NCI-H446 treated with DMSO at 0.1 percent for 48 hours (cell line): ENCODE measurements at regions not wholly inside any gene's neighbourhood (a gene's known extent, or its start where the extent isn't known, plus 50 kb on each side); places are given as distances from the start of the nearest gene placed in this dataset.
"Not testable (repeated sequence)": the region's sequence is repeated elsewhere in the genome, so short reads cannot be mapped to it uniquely, and the experiment has no call there.

Experiments used
- DNase-seq: peaks from one replicate; lab custom pipeline; 2025; lab: John Stamatoyannopoulos, UW

GRCh38 chr5:125476901-125477585, 730.6 kb upstream of the ZNF608 start:
- DNase-seq: no peak

- DNase-seq: no peak
These were observed 731.1 kb upstream of the ZNF608 start for GRCh38 chr5:125477586-125477975.

GRCh38 chr5:125478599-125478998, 732.2 kb upstream of the ZNF608 start:
- DNase-seq: no peak

GRCh38 chr5:125480911-125481310, 734.5 kb upstream of the ZNF608 start:
- DNase-seq: peak; percentile 3

- DNase-seq: peak; percentile 56
These were observed 735.3 kb upstream of the ZNF608 start for GRCh38 chr5:125481506-125482465.

- no peak for DNase-seq
These were observed 737.2 kb upstream of the ZNF608 start for GRCh38 chr5:125483609-125484008.

GRCh38 chr5:125484272-125484741, 737.9 kb upstream of the ZNF608 start:
- peak; percentile 62 for DNase-seq

GRCh38 chr5:125484742-125485641, 738.6 kb upstream of the ZNF608 start:
- peak; percentile 80 for DNase-seq

- no peak for DNase-seq
These were observed 739.3 kb upstream of the ZNF608 start for GRCh38 chr5:125485771-125486170.

- DNase-seq: no peak
These were observed 740.2 kb upstream of the ZNF608 start for GRCh38 chr5:125486634-125487033.

- no peak for DNase-seq
These were observed 740.8 kb upstream of the ZNF608 start for GRCh38 chr5:125487231-125487630.

- not testable (repeated sequence) for DNase-seq
These were observed 741.2 kb upstream of the ZNF608 start for GRCh38 chr5:125487652-125488051.

GRCh38 chr5:125489146-125489545, 742.7 kb upstream of the ZNF608 start:
- DNase-seq: no peak

GRCh38 chr5:125491986-125492492, 745.6 kb upstream of the ZNF608 start:
- no peak for DNase-seq

GRCh38 chr5:125492977-125493376, 746.5 kb upstream of the ZNF608 start:
- DNase-seq: peak; percentile 8

- no peak for DNase-seq
These were observed 750.0 kb upstream of the ZNF608 start for GRCh38 chr5:125496393-125496792.

GRCh38 chr5:125497651-125498050, 751.2 kb upstream of the ZNF608 start:
- no peak for DNase-seq

- no peak for DNase-seq
These were observed 753.3 kb upstream of the ZNF608 start for GRCh38 chr5:125499636-125500332.

- DNase-seq: no peak
These were observed 755.0 kb upstream of the ZNF608 start for GRCh38 chr5:125501396-125501795.

- DNase-seq: no peak
These were observed 757.5 kb upstream of the ZNF608 start for GRCh38 chr5:125503946-125504345.

- DNase-seq: no peak
These were observed 758.7 kb upstream of the ZNF608 start for GRCh38 chr5:125505115-125505514.
